ENCODE measurements at regions not wholly inside any gene's neighbourhood (a gene's known extent, or its start where the extent isn't known, plus 50 kb on each side); places are given as distances from the start of the nearest gene placed in this dataset.

GRCh38 chr13:72430923-72431322 is 296.5 kb downstream of the MZT1 start:
- FAIRE-seq (no peak), DNase-seq (ENCODE audit: low spot score) (no peak), ATAC-seq (no peak)
- Histone ChIP-seq H3K4me3 (replicated peaks in 1 of 3; ENCODE audit: insufficient read depth in 1 of 3, low read depth in 2 of 3, low read length in 3 of 3) (no peak overlapping the region), H3K4me2 (ENCODE audit: low read depth, low read length) (no peak overlapping the region), H3K79me2 (ENCODE audit: insufficient read depth, low read length) (no peaks in the 10 kb centered on the region), H3K36me3 (replicated peaks in 1 of 2; ENCODE audit: control insufficient read depth in 1 of 2, insufficient read depth in 2 of 2, low read length in 2 of 2) (no peaks in the 10 kb centered on the region), H2AFZ (ENCODE audit: low read length) (no peak overlapping the region), H3K9ac (ENCODE audit: insufficient read depth, low read depth, low read length) (no peak overlapping the region), H4K20me1 (ENCODE audit: insufficient read depth, low read length) (no peaks in the 10 kb centered on the region), H3K4me1 (ENCODE audit: insufficient read depth, low read length) (no peaks in the 10 kb centered on the region), H3K27me3 (ENCODE audit: control insufficient read depth in 1 of 2, insufficient read depth in 2 of 2, low read length in 2 of 2) (no peaks in the 10 kb centered on the region), H3K27ac (ENCODE audit: extremely low read length, insufficient read depth, low read length) (no peak overlapping the region), H3K9me3 (ENCODE audit: low read length) (no peaks in the 10 kb centered on the region)
- ChIA-PET CTCF (ENCODE audit: low intra/inter-chr PET ratio, low total read pairs) (no interaction called here), POLR2A (no interaction called here)
- intact Hi-C loops (cut with micrococcal nuclease; ENCODE audit: unreplicated experiment), result no loop called here
- TF ChIP-seq, protein P1, sequence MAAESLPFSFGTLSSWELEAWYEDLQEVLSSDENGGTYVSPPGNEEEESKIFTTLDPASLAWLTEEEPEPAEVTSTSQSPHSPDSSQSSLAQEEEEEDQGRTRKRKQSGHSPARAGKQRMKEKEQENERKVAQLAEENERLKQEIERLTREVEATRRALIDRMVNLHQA (CRISPR knock-in tag; IDR thresholded peaks at IDR 0.05), result no peak
- TF ChIP-seq KDM4B (CRISPR knock-in tag; IDR thresholded peaks at IDR 0.05), result no peak
- TF ChIP-seq NR2F6 (IDR thresholded peaks at IDR 0.05), result no peak
- TF ChIP-seq NR2F6 (CRISPR knock-in tag; IDR thresholded peaks at IDR 0.05), result no peak
- TF ChIP-seq CBX1 (IDR thresholded peaks at IDR 0.05; ENCODE audit: low read depth), result no peak
- TF ChIP-seq, protein P2, sequence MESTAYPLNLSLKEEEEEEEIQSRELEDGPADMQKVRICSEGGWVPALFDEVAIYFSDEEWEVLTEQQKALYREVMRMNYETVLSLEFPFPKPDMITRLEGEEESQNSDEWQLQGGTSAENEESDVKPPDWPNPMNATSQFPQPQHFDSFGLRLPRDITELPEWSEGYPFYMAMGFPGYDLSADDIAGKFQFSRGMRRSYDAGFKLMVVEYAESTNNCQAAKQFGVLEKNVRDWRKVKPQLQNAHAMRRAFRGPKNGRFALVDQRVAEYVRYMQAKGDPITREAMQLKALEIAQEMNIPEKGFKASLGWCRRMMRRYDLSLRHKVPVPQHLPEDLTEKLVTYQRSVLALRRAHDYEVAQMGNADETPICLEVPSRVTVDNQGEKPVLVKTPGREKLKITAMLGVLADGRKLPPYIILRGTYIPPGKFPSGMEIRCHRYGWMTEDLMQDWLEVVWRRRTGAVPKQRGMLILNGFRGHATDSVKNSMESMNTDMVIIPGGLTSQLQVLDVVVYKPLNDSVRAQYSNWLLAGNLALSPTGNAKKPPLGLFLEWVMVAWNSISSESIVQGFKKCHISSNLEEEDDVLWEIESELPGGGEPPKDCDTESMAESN (CRISPR knock-in tag; conservative IDR thresholded peaks at IDR 0.05), result no peak
- TF ChIP-seq HNRNPH1 (optimal IDR thresholded peaks at IDR 0.05; ENCODE audit: low read depth, low read length), result no peak
- TF ChIP-seq XRCC5 (optimal IDR thresholded peaks at IDR 0.05; ENCODE audit: low read length), result no peak
- TF ChIP-seq PRDM15 (CRISPR knock-in tag; IDR thresholded peaks at IDR 0.05), result no peak
- no peak for TF ChIP-seq ZNF629 (CRISPR knock-in tag; conservative IDR thresholded peaks at IDR 0.05)
- no peak for TF ChIP-seq GATAD1 (CRISPR knock-in tag; IDR thresholded peaks at IDR 0.05)
- no peak for TF ChIP-seq PAX8 (CRISPR knock-in tag; IDR thresholded peaks at IDR 0.05; ENCODE audit: borderline replicate concordance)
- TF ChIP-seq SNAI1 (CRISPR knock-in tag; IDR thresholded peaks at IDR 0.05; ENCODE audit: borderline replicate concordance), result no peak
- TF ChIP-seq ZNF232 (CRISPR knock-in tag; IDR thresholded peaks at IDR 0.05; ENCODE audit: borderline replicate concordance), result no peak
- no peak for TF ChIP-seq NFYB (CRISPR knock-in tag; IDR thresholded peaks at IDR 0.05)
- in situ Hi-C loops (cut with HindIII; ENCODE audit: extremely low pct_ligation_motif_present, low pct_unique_long_range_greater_than_20kb), result no loop called here
- no TSS peak for BruUV-seq (replicated peaks)
- 12% methylated on average over 4 of the region's 4 CpGs for WGBS (ENCODE audit: low lambda C conversion rate)
